ENCODE measurements at regions not wholly inside any gene's neighbourhood (a gene's known extent, or its start where the extent isn't known, plus 50 kb on each side); places are given as distances from the start of the nearest gene placed in this dataset.

DNA sequence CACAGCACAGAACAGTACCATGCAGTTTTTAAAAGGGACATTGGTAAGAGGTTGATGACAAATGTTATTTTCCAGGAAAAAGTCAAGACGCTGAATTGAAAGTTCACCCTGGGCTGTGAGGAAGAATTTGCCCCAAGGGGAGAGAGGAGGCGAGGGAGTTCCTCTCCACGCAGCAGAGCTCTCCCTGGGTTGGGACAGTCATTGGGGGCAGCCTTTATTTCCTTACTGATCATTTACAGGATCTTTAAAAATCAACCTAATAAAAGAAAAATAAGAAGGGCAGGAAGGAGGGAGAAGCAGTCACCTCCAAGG lies 49.9 kb upstream of the WNT7B start:
- Histone ChIP-seq H3K4me3 (ENCODE audit: low read length in 2 of 2) (no peak overlapping the region), H3K36me3 (ENCODE audit: control insufficient read depth in 2 of 2, insufficient read depth in 2 of 2, low read length in 1 of 2) (no peaks in the 10 kb centered on the region), H3K27me3 (ENCODE audit: control insufficient read depth in 2 of 2, insufficient read depth in 1 of 2, low read length in 1 of 2) (peaks cover 29 to 55% of the 10 kb centered on the region in 2 donors), H3K27ac (ENCODE audit: low read depth in 1 of 2, low read length in 1 of 2) (no peak overlapping the region), H3K4me1 (ENCODE audit: control insufficient read depth in 2 of 2, insufficient read depth in 2 of 2, low read length in 2 of 2) (peaks cover 0 to 10% of the 10 kb centered on the region in 2 donors), H3K9me3 (ENCODE audit: control insufficient read depth in 2 of 2, insufficient read depth in 1 of 2, low read length in 1 of 2) (no peaks in the 10 kb centered on the region)
- DNase-seq (ENCODE audit: low read depth in 6 of 9, low spot score in 9 of 9) = no peak
- 82% methylated on average over 3 of the region's 3 CpGs for WGBS

DNA sequence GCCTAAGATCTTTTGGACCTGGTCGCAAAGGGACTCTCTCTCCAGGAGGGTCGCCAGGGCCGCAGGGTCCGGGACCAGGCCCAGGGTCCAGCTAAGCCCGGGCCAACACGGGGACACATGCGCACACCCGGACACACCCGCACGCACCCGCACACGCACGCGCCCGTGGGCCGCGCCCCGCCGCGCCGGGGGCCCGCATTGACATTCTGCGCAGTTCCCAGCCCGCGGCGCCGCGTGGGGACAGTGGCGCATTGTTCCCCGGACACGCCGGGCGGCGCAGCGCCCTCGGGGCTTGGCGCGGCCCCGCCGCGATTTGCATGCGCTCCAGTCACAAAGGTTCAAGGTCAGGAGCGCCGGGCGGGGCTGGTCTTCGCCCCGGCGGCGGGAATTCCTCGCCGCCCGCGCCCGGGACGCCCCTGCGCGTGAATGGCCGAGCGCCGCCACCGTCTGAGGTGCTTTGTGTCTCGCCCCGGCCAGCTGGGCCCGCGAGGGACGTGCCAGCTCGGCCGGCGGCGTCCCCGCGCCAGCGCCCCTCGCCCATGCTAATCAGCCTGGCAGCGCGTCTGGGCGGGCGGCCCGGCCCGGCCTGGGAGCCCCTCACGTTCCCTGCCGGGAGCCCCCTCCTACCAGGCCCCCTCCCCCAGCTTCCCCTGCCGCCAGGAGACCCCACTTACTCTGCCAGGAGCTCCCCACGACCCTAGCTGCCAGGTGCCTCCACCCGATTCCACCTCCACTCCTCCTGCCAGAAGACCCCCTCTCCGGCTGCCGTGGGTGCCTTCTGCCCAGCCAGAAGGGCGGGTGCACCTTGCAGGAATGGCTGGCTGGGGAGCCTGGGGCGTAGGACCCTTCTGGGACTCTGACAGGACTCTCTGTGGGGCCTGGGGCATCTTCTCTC lies 50.5 kb upstream of the WNT7B start:
- Histone ChIP-seq H3K36me3 (ENCODE audit: control insufficient read depth in 2 of 2, insufficient read depth in 2 of 2, low read length in 1 of 2) (no peaks in the 10 kb centered on the region), H3K4me3 (ENCODE audit: low read length in 2 of 2) (peak overlapping the region in 1 of 2 donors; percentile 10), H3K27ac (ENCODE audit: low read depth in 1 of 2, low read length in 1 of 2) (no peak overlapping the region), H3K4me1 (ENCODE audit: control insufficient read depth in 2 of 2, insufficient read depth in 2 of 2, low read length in 2 of 2) (peaks cover 0 to 10% of the 10 kb centered on the region in 2 donors), H3K27me3 (ENCODE audit: control insufficient read depth in 2 of 2, insufficient read depth in 1 of 2, low read length in 1 of 2) (peaks cover 29 to 55% of the 10 kb centered on the region in 2 donors), H3K9me3 (ENCODE audit: control insufficient read depth in 2 of 2, insufficient read depth in 1 of 2, low read length in 1 of 2) (no peaks in the 10 kb centered on the region)
- WGBS = 36% methylated on average over 89 of the region's 89 CpGs
- no peak for DNase-seq (ENCODE audit: low read depth in 6 of 9, low spot score in 9 of 9)

DNA sequence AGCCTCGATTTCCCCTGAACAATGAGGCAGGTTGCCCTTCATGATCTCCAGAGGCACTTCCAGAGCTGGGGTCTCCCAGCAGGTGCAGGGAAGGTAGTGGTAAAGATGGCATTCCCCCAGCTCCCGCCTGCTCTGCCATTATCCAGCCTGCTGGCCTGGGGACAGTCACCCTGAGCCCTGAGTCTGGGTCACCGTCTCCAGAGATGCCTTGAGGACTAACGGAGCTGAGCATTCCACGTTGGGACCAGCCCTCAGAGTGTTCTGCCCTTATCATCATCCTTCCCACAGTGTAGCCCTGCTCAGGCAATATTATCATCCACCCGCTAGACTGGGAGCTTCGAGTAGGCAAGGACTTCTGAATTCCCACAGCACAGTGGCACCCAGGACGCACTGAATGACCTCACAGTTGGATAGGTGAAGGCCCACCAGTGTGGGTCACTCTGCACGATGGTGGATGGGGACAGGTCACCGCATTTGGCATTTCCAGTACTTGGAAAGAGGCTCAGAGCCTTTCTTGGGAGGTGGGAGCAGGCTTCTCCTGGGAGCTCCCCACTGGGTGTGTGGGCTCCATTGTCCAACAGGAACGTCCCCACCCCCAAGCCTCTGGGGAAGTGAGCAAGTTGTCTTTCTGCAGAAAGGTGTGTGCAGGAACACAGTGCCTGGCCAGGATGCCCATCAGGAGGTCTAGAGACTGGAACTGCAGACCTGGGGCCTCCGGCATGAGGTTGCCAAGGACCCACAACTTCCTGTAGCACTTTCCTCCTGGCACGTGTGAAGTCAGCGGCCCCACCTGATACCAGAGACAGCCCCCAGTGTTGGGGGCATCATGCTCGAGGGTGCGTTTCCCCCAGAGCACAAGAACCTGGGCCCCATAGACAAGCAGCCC lies 51.4 kb upstream of the WNT7B start:
- Histone ChIP-seq H3K27me3 (ENCODE audit: control insufficient read depth in 2 of 2, insufficient read depth in 1 of 2, low read length in 1 of 2) (peaks cover 29 to 54% of the 10 kb centered on the region in 2 donors), H3K9me3 (ENCODE audit: control insufficient read depth in 2 of 2, insufficient read depth in 1 of 2, low read length in 1 of 2) (no peaks in the 10 kb centered on the region), H3K4me3 (ENCODE audit: low read length in 2 of 2) (no peak overlapping the region), H3K27ac (ENCODE audit: low read depth in 1 of 2, low read length in 1 of 2) (no peak overlapping the region), H3K4me1 (ENCODE audit: control insufficient read depth in 2 of 2, insufficient read depth in 2 of 2, low read length in 2 of 2) (peaks cover 0 to 10% of the 10 kb centered on the region in 2 donors), H3K36me3 (ENCODE audit: control insufficient read depth in 2 of 2, insufficient read depth in 2 of 2, low read length in 1 of 2) (no peaks in the 10 kb centered on the region)
- 68% methylated on average over 16 of the region's 16 CpGs for WGBS
- no peak for DNase-seq (ENCODE audit: low read depth in 6 of 9, low spot score in 9 of 9)

DNA sequence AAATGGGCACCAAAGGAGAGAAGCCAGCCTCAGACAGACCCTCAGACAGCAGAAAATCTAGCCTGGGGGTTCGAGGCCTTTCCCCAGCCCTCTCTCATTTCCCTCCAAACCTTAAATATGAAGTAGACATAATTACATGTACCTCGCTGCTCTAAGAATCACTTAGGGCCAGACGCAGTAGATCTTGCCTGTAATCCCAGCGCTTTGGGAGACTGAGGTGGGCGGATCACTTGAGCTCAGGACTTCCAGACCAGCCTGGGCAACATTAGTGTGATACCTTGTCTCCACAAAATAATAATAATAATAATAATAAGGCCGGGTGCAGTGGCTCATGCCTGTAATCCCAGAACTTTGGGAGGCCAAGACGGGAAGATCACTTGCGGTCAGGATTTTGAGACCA lies 52.1 kb upstream of the WNT7B start:
- WGBS = 98% methylated on average over 8 of the region's 8 CpGs
- peaks cover 0 to 10% of the 10 kb centered on the region in 2 donors for H3K4me1 ChIP-seq (ENCODE audit: control insufficient read depth in 2 of 2, insufficient read depth in 2 of 2, low read length in 2 of 2)
- no peak for DNase-seq (ENCODE audit: low read depth in 6 of 9, low spot score in 9 of 9)
- H3K4me3 ChIP-seq (ENCODE audit: low read length in 2 of 2) = no peak overlapping the region
- H3K27ac ChIP-seq (ENCODE audit: low read depth in 1 of 2, low read length in 1 of 2) = no peak overlapping the region
- no peaks in the 10 kb centered on the region for H3K36me3 ChIP-seq (ENCODE audit: control insufficient read depth in 2 of 2, insufficient read depth in 2 of 2, low read length in 1 of 2)
- peaks cover 29 to 47% of the 10 kb centered on the region in 2 donors for H3K27me3 ChIP-seq (ENCODE audit: control insufficient read depth in 2 of 2, insufficient read depth in 1 of 2, low read length in 1 of 2)
- no peaks in the 10 kb centered on the region for H3K9me3 ChIP-seq (ENCODE audit: control insufficient read depth in 2 of 2, insufficient read depth in 1 of 2, low read length in 1 of 2)

DNA sequence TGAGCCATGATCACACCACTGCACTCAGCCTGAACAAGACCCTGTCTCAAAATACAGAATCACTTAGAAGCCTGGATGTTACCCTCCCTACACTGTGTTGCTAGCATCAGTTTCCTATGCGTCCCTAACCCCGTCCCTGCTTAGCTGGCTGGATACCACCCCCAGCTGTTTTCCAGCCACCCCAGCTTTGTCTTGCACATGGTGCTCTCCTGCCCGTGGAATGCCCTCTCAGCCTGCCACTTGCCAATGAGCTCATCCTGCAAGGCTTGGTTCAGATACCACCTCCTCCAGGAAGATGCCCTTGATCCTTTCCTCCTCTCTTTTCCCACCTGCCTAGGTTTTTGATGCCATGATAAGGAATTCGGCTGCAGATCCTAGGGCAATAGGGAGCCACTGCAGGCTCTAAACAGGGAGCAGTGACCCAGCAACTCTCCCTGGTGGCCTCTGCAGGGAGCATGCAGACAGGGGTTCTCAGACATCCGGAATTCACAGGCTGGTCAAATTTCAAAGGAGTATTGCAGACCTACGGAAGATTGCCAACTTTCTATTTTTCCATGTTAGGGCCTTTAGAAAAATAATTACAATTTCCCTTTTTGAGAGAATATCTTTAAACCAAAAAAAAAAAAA lies 52.7 kb upstream of the WNT7B start:
- 97% methylated on average over 6 of the region's 6 CpGs for WGBS
- Histone ChIP-seq H3K9me3 (ENCODE audit: control insufficient read depth in 2 of 2, insufficient read depth in 1 of 2, low read length in 1 of 2) (no peaks in the 10 kb centered on the region), H3K4me1 (ENCODE audit: control insufficient read depth in 2 of 2, insufficient read depth in 2 of 2, low read length in 2 of 2) (peaks cover 0 to 10% of the 10 kb centered on the region in 2 donors), H3K4me3 (ENCODE audit: low read length in 2 of 2) (no peak overlapping the region), H3K36me3 (ENCODE audit: control insufficient read depth in 2 of 2, insufficient read depth in 2 of 2, low read length in 1 of 2) (no peaks in the 10 kb centered on the region), H3K27me3 (ENCODE audit: control insufficient read depth in 2 of 2, insufficient read depth in 1 of 2, low read length in 1 of 2) (peaks cover 29 to 41% of the 10 kb centered on the region in 2 donors), H3K27ac (ENCODE audit: low read depth in 1 of 2, low read length in 1 of 2) (no peak overlapping the region)
- DNase-seq (ENCODE audit: low read depth in 6 of 9, low spot score in 9 of 9) = no peak

DNA sequence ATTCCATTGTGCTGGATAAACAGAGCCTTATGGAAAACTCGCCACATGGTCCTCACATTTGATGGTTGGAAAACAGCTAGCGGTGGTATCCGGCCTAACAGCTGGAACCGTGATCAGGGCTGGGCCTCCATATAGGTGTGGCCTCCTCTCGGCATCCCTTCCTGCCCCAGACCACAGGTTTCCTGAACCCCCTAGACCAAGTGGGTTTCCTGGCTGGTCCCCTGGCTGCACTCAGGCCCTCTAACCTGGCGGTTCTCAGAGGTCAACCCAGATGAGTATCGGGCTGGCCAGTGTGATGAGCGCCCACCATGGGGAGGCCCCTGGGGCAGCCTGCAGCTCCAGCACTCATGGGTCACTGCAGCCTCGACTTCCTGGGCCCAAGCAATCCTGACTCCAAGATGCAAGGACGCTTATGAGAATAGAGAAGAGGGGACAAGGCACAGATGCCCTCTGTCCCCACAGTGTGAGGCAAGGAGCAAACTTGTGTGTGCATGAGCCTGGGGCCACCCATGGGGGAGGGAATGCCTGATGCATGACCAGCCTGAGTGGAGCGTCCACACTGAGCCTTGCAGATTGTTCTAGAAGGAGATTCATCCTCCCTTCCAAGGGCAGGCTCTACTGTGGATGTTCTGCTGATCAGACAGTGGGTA lies 53.4 kb upstream of the WNT7B start:
- Histone ChIP-seq H3K4me1 (ENCODE audit: control insufficient read depth in 2 of 2, insufficient read depth in 2 of 2, low read length in 2 of 2) (peaks cover 0 to 10% of the 10 kb centered on the region in 2 donors), H3K4me3 (ENCODE audit: low read length in 2 of 2) (no peak overlapping the region), H3K9me3 (ENCODE audit: control insufficient read depth in 2 of 2, insufficient read depth in 1 of 2, low read length in 1 of 2) (no peaks in the 10 kb centered on the region), H3K36me3 (ENCODE audit: control insufficient read depth in 2 of 2, insufficient read depth in 2 of 2, low read length in 1 of 2) (no peaks in the 10 kb centered on the region), H3K27ac (ENCODE audit: low read depth in 1 of 2, low read length in 1 of 2) (no peak overlapping the region), H3K27me3 (ENCODE audit: control insufficient read depth in 2 of 2, insufficient read depth in 1 of 2, low read length in 1 of 2) (peaks cover 29 to 36% of the 10 kb centered on the region in 2 donors)
- no peak for DNase-seq (ENCODE audit: low read depth in 6 of 9, low spot score in 9 of 9)
- 86% methylated on average over 11 of the region's 11 CpGs for WGBS

DNA sequence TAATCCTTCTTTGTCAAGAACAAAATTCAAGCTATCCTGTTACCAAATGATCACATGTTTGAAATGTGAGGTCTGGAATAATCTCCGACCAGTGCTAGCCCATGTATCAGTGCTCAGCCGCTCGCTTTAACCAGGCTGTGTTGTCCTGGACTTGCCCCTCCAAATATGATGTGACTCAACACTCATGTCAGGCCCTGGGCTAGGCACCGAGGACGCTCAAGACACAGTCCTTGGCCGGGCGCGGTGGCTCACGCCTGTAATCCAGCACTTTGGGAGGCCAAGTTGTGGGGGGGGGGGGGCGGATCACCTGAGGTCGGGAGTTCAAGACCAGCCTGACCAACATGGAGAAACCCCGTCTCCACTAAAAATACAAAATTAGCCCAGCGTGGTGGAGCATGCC lies 54.1 kb upstream of the WNT7B start:
- Histone ChIP-seq H3K27me3 (ENCODE audit: control insufficient read depth in 2 of 2, insufficient read depth in 1 of 2, low read length in 1 of 2) (peaks cover 26 to 29% of the 10 kb centered on the region in 2 donors), H3K4me1 (ENCODE audit: control insufficient read depth in 2 of 2, insufficient read depth in 2 of 2, low read length in 2 of 2) (peaks cover 0 to 10% of the 10 kb centered on the region in 2 donors)

DNA sequence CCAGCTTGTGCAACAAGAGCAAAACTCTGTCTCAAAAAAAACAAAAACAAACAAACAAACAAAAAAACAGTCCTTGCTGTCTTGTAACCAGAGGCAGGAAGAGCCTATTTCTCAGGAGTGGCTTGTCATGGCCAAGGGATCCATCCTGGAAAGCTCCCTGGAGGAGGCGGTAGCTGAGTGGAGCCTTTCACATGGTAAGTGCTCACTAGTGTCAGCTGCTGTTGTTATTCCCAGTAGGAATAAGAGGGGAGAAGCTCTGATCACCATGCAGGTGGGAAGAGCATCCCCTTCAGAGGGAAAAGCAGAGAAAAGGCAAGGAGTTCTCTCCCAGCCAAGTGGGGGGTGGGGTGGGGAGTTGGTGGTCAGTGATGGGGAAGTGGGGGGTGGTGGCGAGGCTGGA lies 54.6 kb upstream of the WNT7B start:
- Histone ChIP-seq H3K36me3 (ENCODE audit: control insufficient read depth in 2 of 2, insufficient read depth in 2 of 2, low read length in 1 of 2) (no peaks in the 10 kb centered on the region), H3K27ac (ENCODE audit: low read depth in 1 of 2, low read length in 1 of 2) (no peak overlapping the region), H3K9me3 (ENCODE audit: control insufficient read depth in 2 of 2, insufficient read depth in 1 of 2, low read length in 1 of 2) (no peaks in the 10 kb centered on the region), H3K4me3 (ENCODE audit: low read length in 2 of 2) (no peak overlapping the region), H3K4me1 (ENCODE audit: control insufficient read depth in 2 of 2, insufficient read depth in 2 of 2, low read length in 2 of 2) (peaks cover 2 to 14% of the 10 kb centered on the region in 2 donors), H3K27me3 (ENCODE audit: control insufficient read depth in 2 of 2, insufficient read depth in 1 of 2, low read length in 1 of 2) (peaks cover 21 to 24% of the 10 kb centered on the region in 2 donors)
- 98% methylated on average over 2 of the region's 2 CpGs for WGBS
- no peak for DNase-seq (ENCODE audit: low read depth in 6 of 9, low spot score in 9 of 9)

More for the DNA sequence above, 54.1 kb upstream of the WNT7B start:
- no peak for DNase-seq (ENCODE audit: low read depth in 6 of 9, low spot score in 9 of 9)
- H3K9me3 ChIP-seq (ENCODE audit: control insufficient read depth in 2 of 2, insufficient read depth in 1 of 2, low read length in 1 of 2) = no peaks in the 10 kb centered on the region
- H3K36me3 ChIP-seq (ENCODE audit: control insufficient read depth in 2 of 2, insufficient read depth in 2 of 2, low read length in 1 of 2) = no peaks in the 10 kb centered on the region
- no peak overlapping the region for H3K4me3 ChIP-seq (ENCODE audit: low read length in 2 of 2)
- WGBS = 96% methylated on average over 13 of the region's 13 CpGs
- no peak overlapping the region for H3K27ac ChIP-seq (ENCODE audit: low read depth in 1 of 2, low read length in 1 of 2)

All from thymus (tissue), 11 donors.